Astrocyte (in vitro differentiated cells and primary cell): ENCODE measurements at regions not wholly inside any gene's neighbourhood (a gene's known extent, or its start where the extent isn't known, plus 50 kb on each side); places are given as distances from the start of the nearest gene placed in this dataset.

Experiments
- DNase-seq: peaks from one replicate; pipeline ENCODE4 v3.0.0-alpha.2; 2010; ENCODE audit warnings: low read depth
- FAIRE-seq: peaks from 2 replicates; lab custom pipeline; 2011; peaks lifted over from hg19 to GRCh38; lab: Jason Lieb, UNC
- H2AFZ ChIP-seq: 2 replicates; pipeline ENCODE4 v1.6.0; 2012; ENCODE audit warnings: low read depth, low read length, inconsistent platforms
- H3K27ac ChIP-seq: 2 replicates; pipeline ENCODE4 v1.5.1; 2011; ENCODE audit warnings: low read depth, low read length, inconsistent platforms
- H3K27me3 ChIP-seq: 2 replicates; pipeline ENCODE4 v1.6.0; 2011; ENCODE audit warnings: low read length, inconsistent platforms; ENCODE audit not compliant: insufficient read depth
- H3K36me3 ChIP-seq: 2 replicates; pipeline ENCODE4 v1.5.1; 2011; ENCODE audit warnings: low read length, inconsistent platforms; ENCODE audit not compliant: insufficient read depth
- H3K4me1 ChIP-seq: 2 replicates; pipeline ENCODE4 v1.5.1; 2011; ENCODE audit warnings: low read length, inconsistent platforms; ENCODE audit not compliant: insufficient read depth
- H3K4me2 ChIP-seq: 2 replicates; pipeline ENCODE4 v1.6.0; 2012; ENCODE audit warnings: low read length, inconsistent platforms
- H3K4me3 ChIP-seq: 2 replicates; pipeline ENCODE4 v1.5.1; 2011; ENCODE audit warnings: low read depth, mild to moderate bottlenecking, low read length, inconsistent platforms; ENCODE audit not compliant: insufficient read depth
- H3K79me2 ChIP-seq: 2 replicates; pipeline ENCODE4 v1.6.0; 2012; ENCODE audit warnings: mild to moderate bottlenecking, low read length, inconsistent platforms; ENCODE audit not compliant: insufficient read depth
- H3K9ac ChIP-seq: 2 replicates; pipeline ENCODE4 v1.6.0; 2012; ENCODE audit warnings: mild to moderate bottlenecking, low read length, inconsistent platforms
- H3K9me3 ChIP-seq: 2 replicates; pipeline ENCODE4 v1.5.1; 2012; ENCODE audit warnings: low read depth, mild to moderate bottlenecking, low read length, inconsistent platforms; ENCODE audit not compliant: insufficient read depth
- H4K20me1 ChIP-seq: 2 replicates; pipeline ENCODE4 v1.6.0; 2012; ENCODE audit warnings: low read length, inconsistent platforms; ENCODE audit not compliant: insufficient read depth
- H3K27ac Mint-ChIP-seq: one replicate; pipeline ENCODE4 v1.8.0; 2021; ENCODE audit warnings: mild to moderate bottlenecking, mixed read lengths; ENCODE audit not compliant: unreplicated experiment
- H3K27me3 Mint-ChIP-seq: one replicate; pipeline ENCODE4 v1.8.0; 2021; ENCODE audit warnings: low read depth, mixed read lengths; ENCODE audit not compliant: unreplicated experiment
- H3K36me3 Mint-ChIP-seq: one replicate; pipeline ENCODE4 v1.8.0; 2021; ENCODE audit warnings: low read depth, mixed read lengths; ENCODE audit not compliant: unreplicated experiment
- H3K4me1 Mint-ChIP-seq: one replicate; pipeline ENCODE4 v1.8.0; 2021; ENCODE audit warnings: low read depth, mixed read lengths; ENCODE audit not compliant: unreplicated experiment
- H3K4me3 Mint-ChIP-seq: one replicate; pipeline ENCODE4 v1.8.0; 2021; ENCODE audit warnings: mild to moderate bottlenecking, moderate library complexity, mixed read lengths; ENCODE audit not compliant: unreplicated experiment
- H3K9me3 Mint-ChIP-seq: one replicate; pipeline ENCODE4 v1.8.0; 2021; ENCODE audit warnings: mild to moderate bottlenecking, mixed read lengths; ENCODE audit not compliant: unreplicated experiment
- CTCF ChIP-seq: IDR thresholded peaks from 2 replicates; pipeline ENCODE4 v1.5.1; 2011; ENCODE audit warnings: low read depth, mild to moderate bottlenecking, inconsistent platforms, low read length, moderate library complexity; ENCODE audit not compliant: insufficient read depth
- EZH2 ChIP-seq: IDR thresholded peaks from 2 replicates; pipeline ENCODE4 v1.6.1; 2012; ENCODE audit warnings: mild to moderate bottlenecking, low read length, inconsistent platforms; ENCODE audit not compliant: insufficient read depth

- DNase-seq (no peak), FAIRE-seq (no peak)
- no peaks in the 10 kb centered on the region for H4K20me1 ChIP-seq
- H3K27ac Mint-ChIP-seq = peak overlapping the region; percentile 55
- no peak overlapping the region for H3K4me3 Mint-ChIP-seq
- H3K79me2 ChIP-seq = no peaks in the 10 kb centered on the region
- H3K9me3 ChIP-seq = no peaks in the 10 kb centered on the region
- no peak overlapping the region for H3K27ac ChIP-seq
- H3K9me3 Mint-ChIP-seq = no peaks in the 10 kb centered on the region
- no peaks in the 10 kb centered on the region for H3K4me1 ChIP-seq
- no peak overlapping the region for H3K9ac ChIP-seq
- H3K4me3 ChIP-seq = no peak overlapping the region
- H3K36me3 ChIP-seq = no peaks in the 10 kb centered on the region
- H3K4me1 Mint-ChIP-seq = peaks cover 9% of the 10 kb centered on the region
- no peak overlapping the region for H2AFZ ChIP-seq
- no peaks in the 10 kb centered on the region for H3K36me3 Mint-ChIP-seq
- H3K27me3 Mint-ChIP-seq = no peaks in the 10 kb centered on the region
- TF ChIP-seq EZH2 (no peak), CTCF (no peak)
- H3K27me3 ChIP-seq = no peaks in the 10 kb centered on the region
- H3K4me2 ChIP-seq = no peak overlapping the region
Observed at GRCh38 chr2:60028849-60029565, 524.4 kb downstream of the BCL11A start.

- no peak for FAIRE-seq
Observed at GRCh38 chr2:60025496-60025895, 528.0 kb downstream of the BCL11A start.

More at GRCh38 chr2:60025496-60025895, 528.0 kb downstream of the BCL11A start:
- Histone ChIP-seq H2AFZ (no peak overlapping the region), H3K27me3 (no peaks in the 10 kb centered on the region), H3K4me1 (no peaks in the 10 kb centered on the region), H3K9me3 (no peaks in the 10 kb centered on the region), H3K27ac (no peak overlapping the region), H4K20me1 (no peaks in the 10 kb centered on the region), H3K36me3 (no peaks in the 10 kb centered on the region), H3K9ac (no peak overlapping the region), H3K79me2 (no peaks in the 10 kb centered on the region), H3K4me2 (no peak overlapping the region), H3K4me3 (no peak overlapping the region)
- no peak overlapping the region for H3K27ac Mint-ChIP-seq
- H3K9me3 Mint-ChIP-seq = no peaks in the 10 kb centered on the region
- H3K36me3 Mint-ChIP-seq = no peaks in the 10 kb centered on the region
- peaks cover 9% of the 10 kb centered on the region for H3K4me1 Mint-ChIP-seq
- peaks cover 11% of the 10 kb centered on the region for H3K27me3 Mint-ChIP-seq
- H3K4me3 Mint-ChIP-seq = no peak overlapping the region
- DNase-seq = no peak
- TF ChIP-seq EZH2 (no peak), CTCF (no peak)
